ENCODE measurements at regions not wholly inside any gene's neighbourhood (a gene's known extent, or its start where the extent isn't known, plus 50 kb on each side); places are given as distances from the start of the nearest gene placed in this dataset.

DNA sequence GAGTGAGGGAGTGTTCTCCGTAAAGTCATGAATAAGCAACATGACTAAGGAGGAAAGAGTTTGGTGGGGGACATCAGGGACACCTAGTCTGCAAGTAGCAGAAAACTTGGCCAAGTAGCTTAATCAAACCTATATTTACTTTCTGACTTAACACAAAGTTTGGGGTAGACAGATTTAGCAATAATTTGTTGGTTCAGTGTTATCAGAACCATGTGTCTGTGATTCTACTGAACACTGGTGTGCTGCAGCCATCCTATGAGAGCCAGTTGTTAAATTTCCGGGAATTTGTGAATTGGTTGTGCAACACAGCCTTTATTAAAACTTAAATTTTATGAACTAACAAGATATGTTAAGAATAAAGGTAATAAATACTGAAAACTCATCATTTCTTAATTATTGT, 469.3 kb downstream of the C4orf33 start:
- Histone ChIP-seq H4K20me1 (ENCODE audit: control insufficient read depth, extremely low read depth, insufficient read depth, low read length) (no peaks in the 10 kb centered on the region), H3K9me3 (ENCODE audit: control insufficient read depth, low read depth, low read length) (no peaks in the 10 kb centered on the region), H3K4me1 (ENCODE audit: control insufficient read depth, extremely low read depth, insufficient read depth, low read length) (no peaks in the 10 kb centered on the region), H3K9me1 (ENCODE audit: control insufficient read depth, extremely low read depth, insufficient read depth, low read length) (no peaks in the 10 kb centered on the region), H3K36me3 (ENCODE audit: control insufficient read depth in 2 of 2, extremely low read depth in 1 of 2, insufficient read depth in 2 of 2, low read length in 2 of 2) (no peaks in the 10 kb centered on the region), H3K4me3 (ENCODE audit: control insufficient read depth in 2 of 3, extremely low read depth in 1 of 3, insufficient read depth in 2 of 3, low read depth in 1 of 3, low read length in 3 of 3) (no peak overlapping the region), H3K27ac (ENCODE audit: control insufficient read depth, insufficient read depth, low read length) (no peak overlapping the region), H3K27me3 (ENCODE audit: control insufficient read depth, extremely low read depth, insufficient read depth, low read length) (no peaks in the 10 kb centered on the region), H3K79me2 (ENCODE audit: control insufficient read depth, insufficient read depth, low read length) (no peaks in the 10 kb centered on the region), H3K4me2 (ENCODE audit: control insufficient read depth, extremely low read depth, insufficient read depth, low read depth, low read length) (no peak overlapping the region), H2AFZ (ENCODE audit: control insufficient read depth, low read length) (no peak overlapping the region), H3K9ac (ENCODE audit: control insufficient read depth, extremely low read depth, insufficient read depth, low read length) (no peak overlapping the region)
- FAIRE-seq = no peak
- dilution Hi-C loops (cut with MboI; ENCODE audit: extremely low pct_ligation_motif_present, low sequenced_read_pairs) = no loop called here
- DNase-seq (ENCODE audit: low read depth, low spot score) = no peak
- TF ChIP-seq EZH2 (IDR thresholded peaks at IDR 0.05; ENCODE audit: low read length) = no peak
- TF ChIP-seq, protein P1, sequence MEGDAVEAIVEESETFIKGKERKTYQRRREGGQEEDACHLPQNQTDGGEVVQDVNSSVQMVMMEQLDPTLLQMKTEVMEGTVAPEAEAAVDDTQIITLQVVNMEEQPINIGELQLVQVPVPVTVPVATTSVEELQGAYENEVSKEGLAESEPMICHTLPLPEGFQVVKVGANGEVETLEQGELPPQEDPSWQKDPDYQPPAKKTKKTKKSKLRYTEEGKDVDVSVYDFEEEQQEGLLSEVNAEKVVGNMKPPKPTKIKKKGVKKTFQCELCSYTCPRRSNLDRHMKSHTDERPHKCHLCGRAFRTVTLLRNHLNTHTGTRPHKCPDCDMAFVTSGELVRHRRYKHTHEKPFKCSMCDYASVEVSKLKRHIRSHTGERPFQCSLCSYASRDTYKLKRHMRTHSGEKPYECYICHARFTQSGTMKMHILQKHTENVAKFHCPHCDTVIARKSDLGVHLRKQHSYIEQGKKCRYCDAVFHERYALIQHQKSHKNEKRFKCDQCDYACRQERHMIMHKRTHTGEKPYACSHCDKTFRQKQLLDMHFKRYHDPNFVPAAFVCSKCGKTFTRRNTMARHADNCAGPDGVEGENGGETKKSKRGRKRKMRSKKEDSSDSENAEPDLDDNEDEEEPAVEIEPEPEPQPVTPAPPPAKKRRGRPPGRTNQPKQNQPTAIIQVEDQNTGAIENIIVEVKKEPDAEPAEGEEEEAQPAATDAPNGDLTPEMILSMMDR (optimal IDR thresholded peaks at IDR 0.05 in 1 of 3, IDR thresholded peaks at IDR 0.05 in 1 of 3, conservative IDR thresholded peaks at IDR 0.05 in 1 of 3; ENCODE audit: extremely low read depth in 1 of 3, insufficient read depth in 2 of 3, low read length in 3 of 3) = no peak

DNA sequence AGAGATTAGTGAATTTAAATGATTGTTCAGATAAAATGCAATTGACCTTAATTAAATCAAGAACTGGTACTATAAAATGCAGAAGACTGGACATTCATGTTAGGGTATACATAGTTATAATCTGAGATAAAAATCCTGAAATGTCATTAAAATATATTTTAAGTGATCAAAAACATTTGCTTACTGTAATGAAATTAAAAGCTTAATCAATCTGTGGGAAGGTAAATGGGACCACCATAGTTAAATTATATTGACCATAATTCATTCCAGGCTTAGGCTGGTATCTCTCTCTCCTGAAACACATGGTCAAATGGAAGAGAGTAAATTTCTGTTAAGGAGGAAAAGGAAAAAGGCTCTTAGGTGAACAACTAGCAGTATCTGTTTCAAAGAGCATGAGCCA, 474.4 kb downstream of the C4orf33 start:
- dilution Hi-C loops (cut with MboI; ENCODE audit: extremely low pct_ligation_motif_present, low sequenced_read_pairs) = no loop called here
- no peak for TF ChIP-seq EZH2 (IDR thresholded peaks at IDR 0.05; ENCODE audit: low read length)
- TF ChIP-seq, protein P1 (optimal IDR thresholded peaks at IDR 0.05 in 1 of 3, IDR thresholded peaks at IDR 0.05 in 1 of 3, conservative IDR thresholded peaks at IDR 0.05 in 1 of 3; ENCODE audit: extremely low read depth in 1 of 3, insufficient read depth in 2 of 3, low read length in 3 of 3) = no peak

More for the DNA sequence above, 474.4 kb downstream of the C4orf33 start:
- Histone ChIP-seq H3K79me2 (ENCODE audit: control insufficient read depth, insufficient read depth, low read length) (no peaks in the 10 kb centered on the region), H4K20me1 (ENCODE audit: control insufficient read depth, extremely low read depth, insufficient read depth, low read length) (no peaks in the 10 kb centered on the region), H3K4me2 (ENCODE audit: control insufficient read depth, extremely low read depth, insufficient read depth, low read depth, low read length) (no peak overlapping the region), H3K9ac (ENCODE audit: control insufficient read depth, extremely low read depth, insufficient read depth, low read length) (no peak overlapping the region), H3K4me1 (ENCODE audit: control insufficient read depth, extremely low read depth, insufficient read depth, low read length) (no peaks in the 10 kb centered on the region), H3K9me1 (ENCODE audit: control insufficient read depth, extremely low read depth, insufficient read depth, low read length) (no peaks in the 10 kb centered on the region), H3K27me3 (ENCODE audit: control insufficient read depth, extremely low read depth, insufficient read depth, low read length) (no peaks in the 10 kb centered on the region), H3K4me3 (ENCODE audit: control insufficient read depth in 2 of 3, extremely low read depth in 1 of 3, insufficient read depth in 2 of 3, low read depth in 1 of 3, low read length in 3 of 3) (no peak overlapping the region), H3K36me3 (ENCODE audit: control insufficient read depth in 2 of 2, extremely low read depth in 1 of 2, insufficient read depth in 2 of 2, low read length in 2 of 2) (no peaks in the 10 kb centered on the region), H3K27ac (ENCODE audit: control insufficient read depth, insufficient read depth, low read length) (no peak overlapping the region), H2AFZ (ENCODE audit: control insufficient read depth, low read length) (no peak overlapping the region), H3K9me3 (ENCODE audit: control insufficient read depth, low read depth, low read length) (no peaks in the 10 kb centered on the region)
- no peak for DNase-seq (ENCODE audit: low read depth, low spot score)
- no peak for FAIRE-seq
